Adrenal gland (tissue), 5 donors: ENCODE measurements at regions not wholly inside any gene's neighbourhood (a gene's known extent, or its start where the extent isn't known, plus 50 kb on each side); places are given as distances from the start of the nearest gene placed in this dataset.

Experiments
- CTCF ChIP-seq, 6 experiments: fragments of 450-650 bp in 4 of 6; fragments of 200-600 bp in 2 of 6; sonication (generic) in 1 of 6; IDR thresholded peaks; 1 replicate in 5 of 6; 2 replicates in 1 of 6; pipeline versions ENCODE4 v1.5.1 to v1.8.0; 2016 to 2021; ENCODE audit warnings: antibody characterized with exemption in 6 of 6, mild to moderate bottlenecking in 2 of 6, moderate library complexity in 1 of 6
- POLR2A ChIP-seq, 2 donors: fragments of 450-650 bp; IDR thresholded peaks; one replicate each; pipeline ENCODE4 v1.6.1; 2017; ENCODE audit warnings: antibody characterized with exemption in 2 of 2, mild to moderate bottlenecking in 2 of 2, moderate library complexity in 1 of 2
- donor health status: DM: no; HTN: no; CAD: no.

DNA sequence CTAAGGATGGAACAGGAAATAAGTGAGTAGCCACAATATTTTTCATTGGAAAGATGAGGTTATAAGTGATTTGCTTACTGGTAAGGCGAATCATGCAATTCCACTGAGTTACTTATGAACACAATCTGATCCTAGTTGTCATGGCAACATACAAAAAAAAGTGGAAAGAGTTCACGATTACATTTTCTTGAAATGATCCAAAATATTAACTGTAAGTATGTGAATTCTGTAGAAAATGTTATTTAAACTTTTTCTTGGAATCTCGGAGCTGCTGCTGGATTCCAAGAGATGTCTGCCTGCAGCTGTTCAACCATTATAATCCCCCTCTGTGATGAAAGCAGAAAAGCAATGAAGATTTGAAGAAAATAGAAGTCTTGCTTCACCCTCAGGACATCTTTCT lies 120.5 kb downstream of the KBTBD8 start:
- no peak for TF ChIP-seq POLR2A (IDR thresholded peaks at IDR 0.05)
- no peak for TF ChIP-seq CTCF (IDR thresholded peaks at IDR 0.05)
